Heart right ventricle (tissue), 16 donors: ENCODE measurements at regions not wholly inside any gene's neighbourhood (a gene's known extent, or its start where the extent isn't known, plus 50 kb on each side); places are given as distances from the start of the nearest gene placed in this dataset.

Experiments used
- ATAC-seq, 8 donors: fragments of 200-7000 bp; cut with Tn5 transposase; one replicate each; pipeline ENCODE4 v1.9.1; 2020; ENCODE audit warnings: mild to moderate bottlenecking in 8 of 8, moderate library complexity in 8 of 8, moderate number of reproducible peaks in 1 of 8
- DNase-seq, 2 donors: peaks; one replicate each; pipeline ENCODE4 v3.0.0-alpha.2; 2020
- H3K27ac ChIP-seq, 10 donors: fragments of 200-600 bp; sonication (generic) in 2 of 10; one replicate each; pipeline versions ENCODE4 v1.5.0 to v1.8.0; 2020 to 2022; ENCODE audit warnings: mild to moderate bottlenecking in 3 of 10
- H3K27me3 ChIP-seq, 7 donors: fragments of 200-600 bp; one replicate each; pipeline ENCODE4 v1.8.0; 2021 to 2022; ENCODE audit warnings: mild to moderate bottlenecking in 2 of 7
- H3K36me3 ChIP-seq, 9 donors: fragments of 200-600 bp; sonication (generic) in 1 of 9; one replicate each; pipeline versions ENCODE4 v1.5.0 to v1.8.0; 2020 to 2022; ENCODE audit warnings: mild to moderate bottlenecking in 2 of 9
- H3K4me1 ChIP-seq, 9 donors: fragments of 200-600 bp; sonication (generic) in 1 of 9; one replicate each; pipeline versions ENCODE4 v1.5.0 to v1.8.0; 2020 to 2022; ENCODE audit warnings: mild to moderate bottlenecking in 4 of 9
- H3K4me3 ChIP-seq, 10 donors: fragments of 200-600 bp; sonication (generic) in 2 of 10; one replicate each; pipeline versions ENCODE4 v1.5.0 to v1.8.0; 2020 to 2022; ENCODE audit warnings: mild to moderate bottlenecking in 7 of 10, moderate library complexity in 2 of 10
- H3K9me3 ChIP-seq, 11 donors: fragments of 200-600 bp in 10 of 11; sonication (generic) in 2 of 11; one replicate each; pipeline versions ENCODE4 v1.5.0 to v1.8.0; 2013 to 2022; ENCODE audit warnings: mild to moderate bottlenecking in 2 of 11, control low read depth in 1 of 11, moderate library complexity in 1 of 11
- CTCF ChIP-seq, 9 donors: fragments of 200-600 bp; sonication (generic) in 2 of 9; IDR thresholded peaks; one replicate each; pipeline versions ENCODE4 v1.5.0 to v1.8.0; 2021 to 2022; ENCODE audit warnings: antibody characterized with exemption in 9 of 9, mild to moderate bottlenecking in 5 of 9, moderate library complexity in 1 of 9
- WGBS, 2 donors: extraction: QIAGEN DNeasy Blood & Tissue Kit; methylation state at CpG; one replicate each; pipeline ENCODE4 v1.1.7; 2013; ENCODE audit warnings: inconsistent platforms in 1 of 2; 5-methylcytosine and 5-hydroxymethylcytosine counted together
- intact Hi-C, 10 donors: fragments of 100-400 bp; cut with DNase I; formaldehyde crosslinking; loops; one replicate each; pipeline versions ENCODE4 v1.11.1 to v1.14.2; 2022
- donor health status: Arrhythmogenic right ventricular cardiomyopathy.
- donor health status: ischemic (EF 13 %, LVEDD 7.1; RV severe dilation, severe dysfunction).
- donor health status: healthy with polysubstance abuse.
- donor health status: DM: no; HTN: yes; CAD: no.
- donor health status: DM: no; HTN: no; CAD: no.
- donor health status: ischemic (EF 25% LVEDD 6.9; RV normal size, moderate dysfunction).
- donor health status: ischemic (EF 25% LVEDD 5.7; RV mildly dilated, moderate dysfunction).
- donor health status: healthy.
- donor health status: DM: yes; HTN: yes; CAD: no.
- donor health status: Ischemic cardiomyopathy.
- donor health status: ischemic (EF 35%, LVEDD 5.7; RV mildly dilated, moderate dysfunction).
- donor health status: nonischemic (EF 11% LVEDD 7.7; RV severe dilation, severe dysfunction).
- donor health status: DM: yes; HTN: yes; CAD: no.
- donor health status: PGD.
- donor health status: ischemic (EF 29% LVEDD 5.4; RV normal size, mild dysfunction).
- donor health status: nonischemic (EF 23%, LVEDD 6.1; RV moderate dilation, normal function).

DNA sequence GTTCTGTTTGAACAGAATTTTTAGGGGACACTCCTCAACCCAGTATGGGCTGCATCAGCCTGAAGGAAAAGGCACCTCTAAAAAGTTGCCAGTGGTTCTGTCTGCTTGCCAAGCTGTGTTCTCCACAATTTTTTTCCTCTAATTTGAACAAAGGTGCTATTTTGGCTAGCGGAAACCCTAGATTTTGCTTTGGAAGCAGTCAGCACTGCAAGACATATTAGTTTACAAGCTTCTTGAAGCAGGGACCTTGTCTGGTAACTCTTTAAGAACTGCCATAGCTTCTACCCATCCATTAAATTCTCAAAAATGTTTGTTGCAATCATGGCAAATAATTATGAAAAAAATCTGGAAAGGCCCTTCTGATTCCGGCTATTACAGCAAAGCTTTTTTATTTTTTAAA is 75.6 kb upstream of the HEPHL1 start:
- TF ChIP-seq CTCF (IDR thresholded peaks at IDR 0.05) = no peak
- no peak for ATAC-seq
- H3K36me3 ChIP-seq = no peaks in the 10 kb centered on the region
- H3K9me3 ChIP-seq = no peaks in the 10 kb centered on the region
- no peak for DNase-seq
- no peaks in the 10 kb centered on the region for H3K27me3 ChIP-seq
- H3K27ac ChIP-seq = no peak overlapping the region
- intact Hi-C loops = no loop called here
- H3K4me3 ChIP-seq = no peak overlapping the region
- no peaks in the 10 kb centered on the region for H3K4me1 ChIP-seq
- WGBS, 2 donors = 84 to 90% methylated on average over 2 of the region's 2 CpGs

GRCh38 chr11:93952082-93952780 is 68.9 kb upstream of the HEPHL1 start:
- WGBS, 2 donors = 70 to 73% methylated on average over 6 of the region's 6 CpGs
- no peaks in the 10 kb centered on the region for H3K4me1 ChIP-seq
- ATAC-seq = no peak

GRCh38 chr11:93957397-93957952 is 63.7 kb upstream of the HEPHL1 start:
- intact Hi-C loops = no loop called here
- no peak for DNase-seq
- 57 to 62% methylated on average over 5 of the region's 5 CpGs for WGBS, 2 donors
- Histone ChIP-seq H3K4me3 (no peak overlapping the region), H3K36me3 (no peaks in the 10 kb centered on the region), H3K9me3 (peaks cover 0 to 3% (median 0%) of the 10 kb centered on the region in 11 donors), H3K4me1 (no peaks in the 10 kb centered on the region), H3K27me3 (peaks cover 0 to 7% (median 0%) of the 10 kb centered on the region in 7 donors), H3K27ac (no peak overlapping the region)
- no peak for ATAC-seq
- no peak for TF ChIP-seq CTCF (IDR thresholded peaks at IDR 0.05)

More at GRCh38 chr11:93952082-93952780, 68.9 kb upstream of the HEPHL1 start:
- no peak overlapping the region for H3K27ac ChIP-seq
- intact Hi-C loops = no loop called here
- no peak for DNase-seq
- H3K9me3 ChIP-seq = peaks cover 0 to 3% (median 0%) of the 10 kb centered on the region in 11 donors
- no peak for TF ChIP-seq CTCF (IDR thresholded peaks at IDR 0.05)
- H3K36me3 ChIP-seq = no peaks in the 10 kb centered on the region
- H3K4me3 ChIP-seq = no peak overlapping the region
- peaks cover 0 to 7% (median 0%) of the 10 kb centered on the region in 7 donors for H3K27me3 ChIP-seq

DNA sequence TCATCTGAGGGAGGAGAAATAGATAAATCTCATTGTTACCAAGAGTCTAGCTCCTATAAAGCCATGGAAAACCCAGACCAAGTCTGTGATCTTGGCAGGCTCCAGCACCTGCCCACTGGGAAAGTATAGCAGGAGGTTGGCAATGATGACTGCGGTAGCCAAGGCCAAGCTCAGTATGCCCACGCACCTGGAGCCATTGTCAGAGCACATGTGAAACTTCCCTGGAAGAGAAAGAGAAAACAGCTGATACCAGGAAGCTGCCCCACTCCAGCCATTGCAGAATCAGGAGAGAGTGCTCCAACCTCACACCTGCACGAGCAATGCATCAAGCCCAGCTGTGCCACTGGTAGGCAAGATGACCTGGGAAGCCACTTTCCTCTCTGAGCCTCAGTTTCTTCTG is 62.2 kb upstream of the HEPHL1 start:
- TF ChIP-seq CTCF (IDR thresholded peaks at IDR 0.05) = no peak
- no peak overlapping the region for H3K27ac ChIP-seq
- intact Hi-C loops = no loop called here
- no peaks in the 10 kb centered on the region for H3K36me3 ChIP-seq
- ATAC-seq (no peak), DNase-seq (no peak)
- peaks cover 0 to 7% (median 0%) of the 10 kb centered on the region in 7 donors for H3K27me3 ChIP-seq
- WGBS, 2 donors = 79 to 92% methylated on average over 3 of the region's 3 CpGs
- H3K9me3 ChIP-seq = peaks cover 0 to 3% (median 0%) of the 10 kb centered on the region in 11 donors
- H3K4me1 ChIP-seq = no peaks in the 10 kb centered on the region
- H3K4me3 ChIP-seq = no peak overlapping the region
